Activated naive CD8-positive, alpha-beta T cell treated with anti-CD3 and anti-CD28 coated beads, Interleukin-2, amount 50 U/mL, for 24 hours (primary cell): ENCODE measurements at regions not wholly inside any gene's neighbourhood (a gene's known extent, or its start where the extent isn't known, plus 50 kb on each side); places are given as distances from the start of the nearest gene placed in this dataset.
"Not testable (repeated sequence)": the region's sequence is repeated elsewhere in the genome, so short reads cannot be mapped to it uniquely, and the experiment has no call there.

Source experiments
- ATAC-seq: fragments of 150-1000 bp; cut with Tn5 transposase; one replicate; pipeline ENCODE4 v1.10.0; 2021
- DNase-seq: peaks from one replicate; pipeline ENCODE4 v3.0.0; 2021
- H3K27ac Mint-ChIP-seq: one replicate; pipeline ENCODE4 v1.8.0; 2021; ENCODE audit warnings: mild to moderate bottlenecking, mixed read lengths
- H3K27me3 Mint-ChIP-seq: one replicate; pipeline ENCODE4 v1.8.0; 2021; ENCODE audit warnings: mixed read lengths
- H3K36me3 Mint-ChIP-seq: one replicate; pipeline ENCODE4 v1.8.0; 2021; ENCODE audit warnings: low read depth, mixed read lengths
- H3K4me1 Mint-ChIP-seq: one replicate; pipeline ENCODE4 v1.8.0; 2021; ENCODE audit warnings: mixed read lengths
- H3K4me3 Mint-ChIP-seq: one replicate; pipeline ENCODE4 v1.8.0; 2021; ENCODE audit warnings: mild to moderate bottlenecking, moderate library complexity, mixed read lengths
- H3K9me3 Mint-ChIP-seq: one replicate; pipeline ENCODE4 v1.8.0; 2021; ENCODE audit warnings: mixed read lengths

- H3K4me1 Mint-ChIP-seq = no peaks in the 10 kb centered on the region
- H3K36me3 Mint-ChIP-seq = no peaks in the 10 kb centered on the region
- peaks cover 8% of the 10 kb centered on the region for H3K27me3 Mint-ChIP-seq
- peaks cover 4% of the 10 kb centered on the region for H3K9me3 Mint-ChIP-seq
- H3K4me3 Mint-ChIP-seq = no peak overlapping the region
- no peak overlapping the region for H3K27ac Mint-ChIP-seq
- ATAC-seq = no peak
- no peak for DNase-seq
Observed at GRCh38 chr10:117818721-117819120, 228.0 kb downstream of the RAB11FIP2 start.

DNA sequence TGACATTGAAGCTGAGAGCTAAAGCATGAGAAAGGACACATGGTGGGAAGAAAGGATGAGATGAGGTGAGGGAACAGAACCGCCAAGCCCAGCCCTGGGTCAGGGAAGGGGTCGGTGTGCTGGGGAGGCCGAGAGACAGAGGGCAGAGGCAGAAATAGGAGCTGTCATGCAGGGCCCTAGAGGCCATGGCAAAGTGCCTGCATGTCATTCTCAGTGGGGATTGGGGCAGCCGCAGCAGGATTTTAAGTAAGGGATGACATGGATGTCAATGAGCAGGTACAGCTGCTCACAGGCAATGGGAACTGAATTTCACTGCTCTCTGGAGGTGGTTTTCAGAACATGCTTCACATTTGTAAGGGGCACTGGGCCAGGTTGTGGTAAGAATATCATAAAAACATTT lies 227.4 kb downstream of the RAB11FIP2 start:
- peaks cover 8% of the 10 kb centered on the region for H3K27me3 Mint-ChIP-seq
- H3K27ac Mint-ChIP-seq = no peak overlapping the region
- H3K9me3 Mint-ChIP-seq = peaks cover 4% of the 10 kb centered on the region
- no peak overlapping the region for H3K4me3 Mint-ChIP-seq
- ATAC-seq (no peak), DNase-seq (no peak)
- H3K36me3 Mint-ChIP-seq = no peaks in the 10 kb centered on the region
- H3K4me1 Mint-ChIP-seq = no peaks in the 10 kb centered on the region

DNA sequence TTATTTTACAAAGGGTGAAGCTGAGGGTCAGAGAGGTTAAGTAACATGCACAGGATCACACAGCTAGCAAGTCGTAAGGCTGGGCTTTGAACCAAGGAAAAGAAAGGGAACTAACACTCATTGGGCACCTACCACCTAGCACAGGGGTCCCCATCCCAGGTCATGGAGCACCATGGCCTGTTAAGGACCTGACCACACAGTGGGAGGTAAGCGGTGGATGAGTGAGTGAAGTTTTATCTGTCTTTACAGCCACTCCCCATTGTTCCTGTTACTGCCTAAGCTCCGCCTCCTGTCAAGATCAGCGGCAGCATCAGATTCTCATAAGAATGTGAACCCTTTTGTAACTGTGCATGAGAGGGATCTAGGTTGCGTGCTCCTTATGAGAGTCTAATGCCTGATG lies 222.8 kb downstream of the RAB11FIP2 start:
- ATAC-seq = no peak
- no peak overlapping the region for H3K27ac Mint-ChIP-seq
- H3K9me3 Mint-ChIP-seq = no peaks in the 10 kb centered on the region
- H3K27me3 Mint-ChIP-seq = peaks cover 5% of the 10 kb centered on the region
- no peaks in the 10 kb centered on the region for H3K36me3 Mint-ChIP-seq
- no peak for DNase-seq
- H3K4me3 Mint-ChIP-seq = no peak overlapping the region
- peaks cover under 1% of the 10 kb centered on the region for H3K4me1 Mint-ChIP-seq

GRCh38 chr10:117830205-117830604 lies 216.5 kb downstream of the RAB11FIP2 start:
- Mint-ChIP-seq H3K27ac (peak overlapping the region; percentile 67), H3K4me3 (peak overlapping the region; percentile 65)

GRCh38 chr10:117830787-117831212 lies 215.9 kb downstream of the RAB11FIP2 start:
- Mint-ChIP-seq H3K4me1 (peaks cover 16% of the 10 kb centered on the region), H3K4me3 (peak overlapping the region; percentile 65), H3K36me3 (no peaks in the 10 kb centered on the region), H3K27me3 (peaks cover 4% of the 10 kb centered on the region), H3K27ac (peak overlapping the region; percentile 67), H3K9me3 (no peaks in the 10 kb centered on the region)
- ATAC-seq (no peak), DNase-seq (no peak)

More at GRCh38 chr10:117830205-117830604, 216.5 kb downstream of the RAB11FIP2 start:
- Mint-ChIP-seq H3K4me1 (peaks cover 16% of the 10 kb centered on the region), H3K36me3 (no peaks in the 10 kb centered on the region), H3K27me3 (peaks cover 4% of the 10 kb centered on the region), H3K9me3 (no peaks in the 10 kb centered on the region)
- DNase-seq (no peak), ATAC-seq (no peak)

DNA sequence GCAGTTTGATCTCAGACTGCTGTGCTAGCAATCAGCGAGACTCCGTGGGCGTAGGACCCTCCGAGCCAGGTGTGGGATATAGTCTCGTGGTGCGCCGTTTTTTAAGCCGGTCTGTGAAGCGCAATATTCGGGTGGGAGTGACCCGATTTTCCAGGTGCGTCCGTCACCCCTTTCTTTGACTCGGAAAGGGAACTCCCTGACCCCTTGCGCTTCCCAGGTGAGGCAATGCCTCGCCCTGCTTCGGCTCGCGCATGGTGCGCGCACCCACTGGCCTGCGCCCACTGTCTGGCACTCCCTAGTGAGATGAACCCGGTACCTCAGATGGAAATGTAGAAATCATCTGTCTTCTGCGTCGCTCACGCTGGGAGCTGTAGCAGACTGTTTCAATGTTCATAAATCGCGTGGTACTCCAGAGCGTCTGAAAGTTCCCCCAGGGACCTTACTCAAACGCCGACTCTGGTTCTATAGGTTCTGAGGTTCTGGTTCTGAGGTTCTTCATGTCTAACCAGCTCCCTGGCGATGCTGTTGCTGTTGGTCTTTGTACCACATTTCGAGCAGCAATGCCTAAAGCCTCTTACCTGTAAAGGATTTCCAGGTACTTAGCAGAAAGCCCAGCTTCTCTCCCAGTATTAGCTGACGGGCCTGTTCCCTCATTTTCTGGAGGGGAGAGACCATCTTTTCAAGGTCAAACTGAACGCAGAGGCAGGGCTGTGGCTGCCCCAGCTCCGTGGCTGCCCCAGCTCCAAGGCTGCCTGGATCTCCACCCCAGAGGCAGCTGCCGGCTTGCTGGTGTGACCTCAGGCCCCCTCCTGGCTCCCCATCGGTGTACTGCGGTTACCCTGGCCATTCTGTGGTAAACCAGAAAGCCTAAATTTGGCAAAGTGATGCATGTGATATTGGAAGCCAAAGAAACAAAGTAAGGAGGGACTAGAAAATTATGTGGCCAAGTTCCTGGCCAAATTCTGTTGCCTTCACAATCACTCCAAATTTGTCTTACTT lies 207.9 kb downstream of the RAB11FIP2 start:
- not testable (repeated sequence) for DNase-seq, H3K4me1 Mint-ChIP-seq, H3K9me3 Mint-ChIP-seq, H3K36me3 Mint-ChIP-seq, H3K27ac Mint-ChIP-seq, ATAC-seq
- H3K27me3 Mint-ChIP-seq = peaks cover 17% of the 10 kb centered on the region
- peak overlapping the region; percentile 8 for H3K4me3 Mint-ChIP-seq

DNA sequence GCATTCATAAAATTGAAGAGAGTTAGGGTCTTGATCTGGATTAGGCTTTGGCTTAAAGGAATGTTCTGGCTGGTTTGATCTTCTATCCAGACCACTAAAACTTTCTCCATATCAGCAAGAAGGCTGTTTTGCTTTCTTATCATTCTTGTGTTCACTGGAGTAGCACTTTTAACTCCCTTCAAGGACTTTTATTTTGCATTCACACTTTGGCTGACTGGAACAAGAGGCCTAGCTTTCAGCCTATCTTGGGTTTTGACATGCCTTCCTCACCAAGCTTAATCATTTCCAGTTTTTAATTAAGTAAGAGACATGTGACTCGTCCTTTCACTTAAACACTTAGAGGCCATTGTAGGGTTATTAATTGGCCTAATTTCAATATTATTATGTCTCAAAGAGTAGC lies 190.3 kb downstream of the RAB11FIP2 start:
- DNase-seq, H3K27ac Mint-ChIP-seq, ATAC-seq, H3K36me3 Mint-ChIP-seq, H3K4me3 Mint-ChIP-seq, H3K9me3 Mint-ChIP-seq, H3K4me1 Mint-ChIP-seq, H3K27me3 Mint-ChIP-seq: not testable (repeated sequence)

DNA sequence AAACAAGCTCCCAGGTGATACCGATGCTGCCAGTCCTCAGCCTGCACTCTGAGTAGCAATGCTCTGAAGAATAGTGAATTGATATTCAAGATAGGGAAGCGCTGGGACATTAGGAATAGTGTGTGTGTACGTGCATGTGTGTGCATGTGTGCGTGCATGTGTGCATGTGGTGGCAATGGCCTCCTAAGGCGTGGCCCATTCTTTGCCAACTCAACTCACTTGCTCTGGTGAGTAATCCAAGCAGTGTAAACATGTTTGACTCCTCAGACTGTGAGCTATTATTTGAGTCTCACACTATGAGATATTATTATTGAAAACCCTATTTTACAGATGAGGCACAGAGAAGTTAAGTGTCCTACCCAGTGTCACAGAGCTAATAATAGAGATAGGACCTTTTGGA lies 186.6 kb downstream of the RAB11FIP2 start:
- no peaks in the 10 kb centered on the region for H3K4me1 Mint-ChIP-seq

DNA sequence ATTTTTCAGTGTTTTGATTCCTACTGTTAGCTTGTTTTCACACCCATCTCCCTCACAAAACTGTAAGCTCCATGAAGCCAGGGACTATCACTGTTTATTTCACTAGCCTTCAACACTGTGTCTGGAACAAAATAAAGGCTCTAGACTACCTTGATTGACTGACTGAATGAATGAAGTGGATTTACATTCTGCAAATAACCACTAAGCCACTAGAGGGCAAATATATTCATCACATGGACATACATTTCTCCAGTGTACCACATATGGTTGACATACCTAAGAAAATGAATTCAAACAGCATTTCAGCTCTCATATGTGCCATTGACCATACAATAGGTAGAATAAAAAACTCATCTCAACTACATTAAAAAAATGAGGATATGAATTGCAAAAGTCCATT lies 185.9 kb downstream of the RAB11FIP2 start:
- ATAC-seq = no peak
- Mint-ChIP-seq H3K27ac (no peak overlapping the region), H3K9me3 (no peaks in the 10 kb centered on the region), H3K36me3 (no peaks in the 10 kb centered on the region), H3K4me1 (no peaks in the 10 kb centered on the region), H3K27me3 (peaks cover 8% of the 10 kb centered on the region), H3K4me3 (no peak overlapping the region)
- no peak for DNase-seq

More for the DNA sequence above, 186.6 kb downstream of the RAB11FIP2 start:
- H3K9me3 Mint-ChIP-seq = no peaks in the 10 kb centered on the region
- no peak for ATAC-seq
- H3K36me3 Mint-ChIP-seq = no peaks in the 10 kb centered on the region
- peaks cover 5% of the 10 kb centered on the region for H3K27me3 Mint-ChIP-seq
- DNase-seq = no peak
- no peak overlapping the region for H3K27ac Mint-ChIP-seq
- no peak overlapping the region for H3K4me3 Mint-ChIP-seq

DNA sequence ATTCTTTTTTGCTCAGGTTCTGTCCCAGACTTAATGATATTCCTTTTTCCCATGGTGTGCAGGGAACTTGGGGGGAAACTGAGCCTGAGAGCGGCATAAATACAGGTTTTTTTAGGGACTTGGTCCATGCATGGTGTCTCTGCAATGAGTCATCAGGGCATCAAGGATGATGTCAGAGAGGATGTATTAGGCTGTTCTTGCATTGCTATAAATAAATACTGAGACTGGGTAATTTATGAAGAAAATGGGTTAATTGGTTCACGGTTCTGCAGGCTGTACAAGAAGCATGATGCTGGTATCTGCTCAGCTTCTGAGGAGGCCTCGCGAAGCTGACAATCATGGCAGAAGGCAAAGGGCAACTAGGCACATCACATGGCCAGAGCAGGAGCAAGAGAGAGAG lies 185.4 kb downstream of the RAB11FIP2 start:
- no peak for DNase-seq
- H3K4me3 Mint-ChIP-seq = no peak overlapping the region
- no peaks in the 10 kb centered on the region for H3K36me3 Mint-ChIP-seq
- peaks cover 10% of the 10 kb centered on the region for H3K27me3 Mint-ChIP-seq
- no peaks in the 10 kb centered on the region for H3K9me3 Mint-ChIP-seq
- H3K27ac Mint-ChIP-seq = no peak overlapping the region
- no peak for ATAC-seq
- no peaks in the 10 kb centered on the region for H3K4me1 Mint-ChIP-seq

DNA sequence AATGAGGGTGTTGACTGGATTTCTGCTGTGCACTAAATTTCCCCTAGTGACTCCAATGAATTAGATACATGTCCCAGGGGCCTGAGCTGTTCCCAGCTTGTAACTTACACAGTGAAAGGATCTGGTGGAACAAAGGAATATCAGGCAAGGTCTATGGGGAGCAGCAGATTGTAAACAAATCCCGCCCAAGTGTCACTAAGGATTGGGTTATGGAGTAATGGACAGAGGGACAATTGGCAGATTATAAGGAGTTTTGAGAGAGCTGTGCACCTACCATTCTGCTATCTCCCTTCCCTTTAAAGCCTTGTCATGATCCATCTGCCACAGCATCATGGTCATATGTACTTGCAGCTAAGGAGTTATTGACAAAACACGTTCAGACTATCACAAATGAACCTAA lies 183.0 kb downstream of the RAB11FIP2 start:
- no peak for DNase-seq

DNA sequence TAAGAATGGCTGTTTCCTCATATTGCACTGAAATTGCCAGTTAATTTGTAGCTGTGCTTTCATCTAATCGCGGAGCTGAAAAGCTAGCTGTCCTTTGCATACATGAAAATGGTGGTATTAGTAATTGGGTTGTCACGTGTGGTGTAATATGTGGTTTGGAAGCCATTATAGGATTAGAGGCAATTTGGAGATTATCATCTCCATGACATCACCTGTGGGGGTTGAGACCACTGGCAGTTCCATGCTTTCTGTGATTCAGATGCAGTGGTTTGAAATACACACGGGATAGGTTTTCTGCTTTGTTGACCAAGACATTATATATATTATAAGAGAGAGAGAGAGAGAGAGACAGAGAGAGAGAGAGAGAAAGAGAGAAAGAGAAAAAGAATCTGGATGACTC lies 180.8 kb downstream of the RAB11FIP2 start:
- Mint-ChIP-seq H3K27ac (no peak overlapping the region), H3K36me3 (no peaks in the 10 kb centered on the region), H3K9me3 (no peaks in the 10 kb centered on the region), H3K4me1 (no peaks in the 10 kb centered on the region), H3K4me3 (no peak overlapping the region), H3K27me3 (peaks cover 13% of the 10 kb centered on the region)
- ATAC-seq = no peak
- no peak for DNase-seq

More for the DNA sequence above, 183.0 kb downstream of the RAB11FIP2 start:
- ATAC-seq = no peak
- no peak overlapping the region for H3K27ac Mint-ChIP-seq
- H3K27me3 Mint-ChIP-seq = peaks cover 9% of the 10 kb centered on the region
- H3K4me3 Mint-ChIP-seq = no peak overlapping the region
- H3K4me1 Mint-ChIP-seq = no peaks in the 10 kb centered on the region
- no peaks in the 10 kb centered on the region for H3K9me3 Mint-ChIP-seq
- no peaks in the 10 kb centered on the region for H3K36me3 Mint-ChIP-seq

DNA sequence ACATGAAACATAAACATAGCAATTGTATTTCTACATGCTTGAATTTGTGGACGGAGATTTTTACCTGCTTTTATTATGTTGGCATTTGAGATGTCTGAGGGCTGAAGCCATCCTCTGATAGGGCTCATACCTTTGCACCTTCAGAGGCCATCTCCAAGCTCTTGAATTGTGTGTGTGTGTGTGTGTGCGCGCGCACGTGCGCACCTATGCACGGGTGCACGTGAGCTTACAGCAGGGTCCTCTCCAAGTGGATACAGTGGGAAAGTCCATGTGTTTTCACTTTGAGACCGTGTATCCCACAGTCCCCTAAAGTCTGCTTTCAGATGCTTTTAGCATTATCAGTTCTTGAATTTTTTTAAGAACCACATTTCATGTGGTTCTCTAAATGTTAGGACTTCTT lies 178.6 kb downstream of the RAB11FIP2 start:
- Mint-ChIP-seq H3K27ac (no peak overlapping the region), H3K4me3 (no peak overlapping the region), H3K4me1 (no peaks in the 10 kb centered on the region), H3K27me3 (peaks cover 15% of the 10 kb centered on the region), H3K36me3 (no peaks in the 10 kb centered on the region), H3K9me3 (no peaks in the 10 kb centered on the region)
- DNase-seq = no peak
- ATAC-seq = no peak

DNA sequence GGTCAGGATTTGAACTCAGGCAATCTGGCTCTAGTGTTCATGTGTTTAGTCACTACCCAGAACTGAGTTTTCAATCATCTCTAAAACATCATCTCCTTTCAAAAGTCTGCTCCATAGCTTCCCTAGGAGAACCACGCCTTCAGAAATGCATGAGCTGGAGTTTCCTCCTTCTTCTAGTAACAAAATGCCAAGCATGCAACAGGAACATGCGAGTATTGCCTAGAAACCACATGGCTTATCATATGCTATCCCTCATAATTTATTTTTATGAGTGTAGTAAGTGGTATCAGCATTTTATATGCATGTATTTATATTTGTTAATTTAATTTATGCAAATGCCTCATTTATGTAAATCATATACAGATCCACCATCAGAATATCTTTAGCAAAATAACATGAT lies 170.9 kb downstream of the RAB11FIP2 start:
- no peaks in the 10 kb centered on the region for H3K9me3 Mint-ChIP-seq
- no peak overlapping the region for H3K4me3 Mint-ChIP-seq
- H3K27me3 Mint-ChIP-seq = peaks cover 10% of the 10 kb centered on the region
- H3K36me3 Mint-ChIP-seq = no peaks in the 10 kb centered on the region
- H3K27ac Mint-ChIP-seq = no peak overlapping the region
- no peaks in the 10 kb centered on the region for H3K4me1 Mint-ChIP-seq
- ATAC-seq (no peak), DNase-seq (no peak)

GRCh38 chr10:117876210-117876609 lies 170.5 kb downstream of the RAB11FIP2 start:
- no peaks in the 10 kb centered on the region for H3K36me3 Mint-ChIP-seq
- no peak overlapping the region for H3K27ac Mint-ChIP-seq
- H3K27me3 Mint-ChIP-seq = peaks cover 11% of the 10 kb centered on the region
- H3K4me3 Mint-ChIP-seq = no peak overlapping the region
- H3K4me1 Mint-ChIP-seq = no peaks in the 10 kb centered on the region
- ATAC-seq (no peak), DNase-seq (no peak)
- H3K9me3 Mint-ChIP-seq = no peaks in the 10 kb centered on the region
